SHP77 (cell line): ENCODE measurements at regions not wholly inside any gene's neighbourhood (a gene's known extent, or its start where the extent isn't known, plus 50 kb on each side); places are given as distances from the start of the nearest gene placed in this dataset.
A peak's percentile ranks its signal among the peaks of the same experiment; 100 is the strongest.
"Not testable (repeated sequence)": the region's sequence is repeated elsewhere in the genome, so short reads cannot be mapped to it uniquely, and the experiment has no call there.

Experiments
- DNase-seq, 2 experiments: peaks; one replicate each; lab custom pipeline; 2025; lab: John Stamatoyannopoulos, UW

- no peak for DNase-seq
These were observed 574.1 kb downstream of the ACTL7B start for GRCh38 chr9:108281696-108282095.

- DNase-seq: no peak
These were observed 577.4 kb downstream of the ACTL7B start for GRCh38 chr9:108278341-108278740.

GRCh38 chr9:108277216-108277615 lies 578.6 kb downstream of the ACTL7B start:
- DNase-seq: no peak

GRCh38 chr9:108275906-108276305 lies 579.9 kb downstream of the ACTL7B start:
- no peak for DNase-seq

- no peak for DNase-seq
These were observed 580.8 kb downstream of the ACTL7B start for GRCh38 chr9:108274971-108275370.

- DNase-seq: no peak
These were observed 581.8 kb downstream of the ACTL7B start for GRCh38 chr9:108273988-108274387.

GRCh38 chr9:108272349-108272899 lies 583.4 kb downstream of the ACTL7B start:
- DNase-seq: peak; percentile 60 to 66

- peak; percentile 94 to 97 for DNase-seq
These were observed 584.0 kb downstream of the ACTL7B start for GRCh38 chr9:108271646-108272348.

GRCh38 chr9:108271236-108271635 lies 584.5 kb downstream of the ACTL7B start:
- no peak for DNase-seq

GRCh38 chr9:108270561-108270960 lies 585.2 kb downstream of the ACTL7B start:
- no peak for DNase-seq

- DNase-seq: no peak
These were observed 585.7 kb downstream of the ACTL7B start for GRCh38 chr9:108270051-108270450.

- DNase-seq: no peak
These were observed 586.4 kb downstream of the ACTL7B start for GRCh38 chr9:108269371-108269770.

- DNase-seq: no peak
These were observed 590.7 kb downstream of the ACTL7B start for GRCh38 chr9:108265065-108265464.

GRCh38 chr9:108264093-108264492 lies 591.7 kb downstream of the ACTL7B start:
- DNase-seq: no peak

GRCh38 chr9:108262836-108263235 lies 593.0 kb downstream of the ACTL7B start:
- no peak for DNase-seq

- no peak for DNase-seq
These were observed 595.7 kb downstream of the ACTL7B start for GRCh38 chr9:108259917-108260675.

- DNase-seq: no peak
These were observed 597.1 kb downstream of the ACTL7B start for GRCh38 chr9:108258640-108259039.

GRCh38 chr9:108257382-108257781 lies 598.4 kb downstream of the ACTL7B start:
- no peak for DNase-seq

GRCh38 chr9:108254236-108254635 lies 601.5 kb downstream of the ACTL7B start:
- no peak for DNase-seq

GRCh38 chr9:108247391-108247790 lies 608.4 kb downstream of the ACTL7B start:
- DNase-seq: not testable (repeated sequence)

- no peak for DNase-seq
These were observed 609.9 kb downstream of the ACTL7B start for GRCh38 chr9:108245901-108246300.

- no peak for DNase-seq
These were observed 610.5 kb downstream of the ACTL7B start for GRCh38 chr9:108245331-108245730.

- no peak for DNase-seq
These were observed 611.1 kb downstream of the ACTL7B start for GRCh38 chr9:108244686-108245085.
